Esophagus muscularis mucosa (tissue), 4 donors: ENCODE measurements at regions not wholly inside any gene's neighbourhood (a gene's known extent, or its start where the extent isn't known, plus 50 kb on each side); places are given as distances from the start of the nearest gene placed in this dataset.

ENCODE experiments used
- DNase-seq: peaks from one replicate; pipeline ENCODE4 v3.0.0-alpha.2; 2017; ENCODE audit errors: extremely low spot score
- H3K27ac ChIP-seq, 4 donors: fragments of 200-600 bp; sonication (generic); replicated peaks in 1 of 4; 1 replicate in 3 of 4; 2 replicates in 1 of 4; pipeline ENCODE4 v1.5.1; 2016 to 2019; ENCODE audit warnings: mild to moderate bottlenecking in 1 of 4
- H3K27me3 ChIP-seq, 4 donors: fragments of 200-600 bp; sonication (generic); one replicate each; pipeline versions ENCODE4 v1.5.1 to v1.6.0; 2016 to 2019
- H3K36me3 ChIP-seq, 4 donors: fragments of 200-600 bp; sonication (generic); one replicate each; pipeline ENCODE4 v1.5.1; 2016 to 2019
- H3K4me1 ChIP-seq, 4 donors: fragments of 200-600 bp; sonication (generic); one replicate each; pipeline ENCODE4 v1.5.1; 2016 to 2019
- H3K4me3 ChIP-seq, 4 donors: fragments of 200-600 bp; sonication (generic); 1 replicate in 2 of 4; 2 replicates in 2 of 4; pipeline ENCODE4 v1.5.1; 2016 to 2019; ENCODE audit warnings: mild to moderate bottlenecking in 4 of 4, moderate library complexity in 1 of 4
- H3K9me3 ChIP-seq, 4 donors: fragments of 200-600 bp; sonication (generic); 1 replicate in 3 of 4; 2 replicates in 1 of 4; pipeline ENCODE4 v1.5.1; 2016 to 2019
- CTCF ChIP-seq, 3 experiments: fragments of 200-600 bp in 2 of 3; fragments of 450-650 bp in 1 of 3; sonication (generic) in 2 of 3; IDR thresholded peaks; one replicate each; pipeline ENCODE4 v1.5.1; 2017 to 2019; ENCODE audit warnings: antibody characterized with exemption in 3 of 3, mild to moderate bottlenecking in 2 of 3, moderate library complexity in 1 of 3
- EP300 ChIP-seq: sonication (generic); formaldehyde crosslinking; IDR thresholded peaks from one replicate; pipeline ENCODE4 v1.6.1; 2017; ENCODE audit warnings: antibody characterized with exemption
- POLR2A ChIP-seq: fragments of 450-650 bp; IDR thresholded peaks from one replicate; pipeline ENCODE4 v1.6.1; 2017; ENCODE audit warnings: antibody characterized with exemption, moderate library complexity, mild to moderate bottlenecking, low read depth
- POLR2AphosphoS5 ChIP-seq, 2 donors: sonication (generic); formaldehyde crosslinking; IDR thresholded peaks; one replicate each; pipeline ENCODE4 v1.6.1; 2017; ENCODE audit warnings: antibody characterized with exemption in 2 of 2
- WGBS: methylation state at CpG from one replicate; pipeline ENCODE4 v1.1.5; 2018; 5-methylcytosine and 5-hydroxymethylcytosine counted together
- intact Hi-C: fragments of 100-400 bp; cut with DNase I; formaldehyde crosslinking; loops from one replicate; pipeline ENCODE4 v1.15.1; 2023

GRCh38 chrY:19077698-19078113 lies 304.2 kb upstream of the HSFY2 start:
- Histone ChIP-seq H3K4me3 (peak overlapping the region in 2 of 4 donors; percentile 66 to 68), H3K27me3 (no peaks in the 10 kb centered on the region), H3K36me3 (no peaks in the 10 kb centered on the region), H3K4me1 (peaks cover 0 to 6% (median 0%) of the 10 kb centered on the region in 4 donors), H3K27ac (peak overlapping the region in 2 of 4 donors; percentile 88 to 93), H3K9me3 (no peaks in the 10 kb centered on the region)
- TF ChIP-seq CTCF (IDR thresholded peaks at IDR 0.05) (peak in 1 of 3 experiments; percentile 29), POLR2AphosphoS5 (IDR thresholded peaks at IDR 0.05) (no peak)
- intact Hi-C loops, result no loop called here
- no peak for DNase-seq
- no CpG with 5 or more reads among the region's 37 CpGs for WGBS

- no peaks in the 10 kb centered on the region for H3K36me3 ChIP-seq
- H3K27me3 ChIP-seq, result no peaks in the 10 kb centered on the region
- DNase-seq, result no peak
- peak overlapping the region in 2 of 4 donors; percentile 66 to 68 for H3K4me3 ChIP-seq
- intact Hi-C loops, result no loop called here
- H3K4me1 ChIP-seq, result peaks cover 0 to 6% (median 0%) of the 10 kb centered on the region in 4 donors
- TF ChIP-seq POLR2A, result no peak
- no peak for TF ChIP-seq EP300
- WGBS, result no CpG with 5 or more reads among the region's 69 CpGs
- no peaks in the 10 kb centered on the region for H3K9me3 ChIP-seq
- H3K27ac ChIP-seq, result peak overlapping the region in 2 of 4 donors; percentile 88 to 93
Measured at GRCh38 chrY:19076846-19077697, 303.5 kb upstream of the HSFY2 start.

- no peaks in the 10 kb centered on the region for H3K27me3 ChIP-seq
- no peaks in the 10 kb centered on the region for H3K9me3 ChIP-seq
- DNase-seq, result peak; percentile 91
- intact Hi-C loops, result no loop called here
- peak overlapping the region in 2 of 4 donors; percentile 66 to 68 for H3K4me3 ChIP-seq
- peaks cover 0 to 7% (median 3%) of the 10 kb centered on the region in 4 donors for H3K4me1 ChIP-seq
- peak overlapping the region in 2 of 4 donors; percentile 88 to 93 for H3K27ac ChIP-seq
- no peak for TF ChIP-seq EP300
- TF ChIP-seq POLR2A, result no peak
- TF ChIP-seq CTCF (IDR thresholded peaks at IDR 0.05), result no peak
- no peak for TF ChIP-seq POLR2AphosphoS5 (IDR thresholded peaks at IDR 0.05)
- no peaks in the 10 kb centered on the region for H3K36me3 ChIP-seq
- WGBS, result no CpG with 5 or more reads among the region's 28 CpGs
Measured at GRCh38 chrY:19075471-19076253, 302.1 kb upstream of the HSFY2 start.

GRCh38 chrY:19067435-19067834 lies 293.9 kb upstream of the HSFY2 start:
- no peak for DNase-seq
- Histone ChIP-seq H3K9me3 (no peaks in the 10 kb centered on the region), H3K4me3 (no peak overlapping the region), H3K27me3 (no peaks in the 10 kb centered on the region), H3K4me1 (peaks cover 0 to 22% (median 6%) of the 10 kb centered on the region in 4 donors), H3K27ac (no peak overlapping the region), H3K36me3 (no peaks in the 10 kb centered on the region)
- intact Hi-C loops, result no loop called here
- TF ChIP-seq EP300 (no peak), POLR2AphosphoS5 (IDR thresholded peaks at IDR 0.05) (no peak), CTCF (IDR thresholded peaks at IDR 0.05) (no peak), POLR2A (no peak)
